GM23338 (cell line): ENCODE measurements at regions not wholly inside any gene's neighbourhood (a gene's known extent, or its start where the extent isn't known, plus 50 kb on each side); places are given as distances from the start of the nearest gene placed in this dataset.

Source experiments
- ATAC-seq: fragments of 200-7000 bp; cut with Tn5 transposase; 3 replicates; pipeline ENCODE4 v1.9.1; 2020
- DNase-seq: peaks from one replicate; pipeline ENCODE4 v3.0.0-alpha.2; 2015; ENCODE audit warnings: low spot score
- H2AFZ ChIP-seq: fragments of 200-600 bp; sonication (generic); 2 replicates; pipeline ENCODE4 v1.8.0; 2016; ENCODE audit warnings: antibody characterized with exemption, mild to moderate bottlenecking, moderate library complexity
- H3F3A ChIP-seq: fragments of 200-600 bp; sonication (generic); replicated peaks from 2 replicates; pipeline ENCODE4 v1.8.0; 2017; ENCODE audit warnings: antibody characterized with exemption, mixed run types, low read depth
- H3K27ac ChIP-seq: fragments of 200-600 bp; sonication (generic); 2 replicates; pipeline ENCODE4 v1.6.1; 2016; ENCODE audit warnings: low read depth
- H3K27me3 ChIP-seq: fragments of 200-600 bp; sonication (generic); 2 replicates; pipeline ENCODE4 v1.8.0; 2016; ENCODE audit warnings: mild to moderate bottlenecking, mixed run types, moderate library complexity; ENCODE audit not compliant: insufficient read depth
- H3K36me3 ChIP-seq: fragments of 200-600 bp; sonication (generic); 2 replicates; pipeline ENCODE4 v1.8.0; 2016; ENCODE audit warnings: mild to moderate bottlenecking; ENCODE audit not compliant: insufficient read depth
- H3K4me1 ChIP-seq: fragments of 200-600 bp; sonication (generic); 2 replicates; pipeline ENCODE4 v1.8.0; 2016; ENCODE audit warnings: mild to moderate bottlenecking, moderate library complexity; ENCODE audit not compliant: insufficient read depth
- H3K4me2 ChIP-seq: fragments of 200-600 bp; sonication (generic); 2 replicates; pipeline ENCODE4 v1.7.1; 2017; ENCODE audit warnings: mixed run types
- H3K4me3 ChIP-seq: fragments of 200-600 bp; sonication (generic); 2 replicates; pipeline ENCODE4 v1.6.1; 2016; ENCODE audit warnings: mixed run types
- H3K79me2 ChIP-seq: fragments of 200-600 bp; sonication (generic); replicated peaks from 2 replicates; pipeline ENCODE4 v1.8.0; 2017; ENCODE audit warnings: mild to moderate bottlenecking; ENCODE audit not compliant: insufficient read depth
- H3K9me2 ChIP-seq: fragments of 200-600 bp; sonication (generic); 2 replicates; pipeline ENCODE4 v1.8.0; 2017; ENCODE audit not compliant: insufficient read depth
- H4K20me1 ChIP-seq: fragments of 200-600 bp; sonication (generic); replicated peaks from 2 replicates; pipeline ENCODE4 v1.8.0; 2017; ENCODE audit warnings: mild to moderate bottlenecking; ENCODE audit not compliant: insufficient read depth
- H3K27ac Mint-ChIP-seq: 2 replicates; pipeline ENCODE4 v1.8.0; 2020; ENCODE audit warnings: inconsistent platforms, mild to moderate bottlenecking, moderate library complexity, mixed read lengths
- H3K27me3 Mint-ChIP-seq: 3 replicates; pipeline ENCODE4 v1.8.0; 2022; ENCODE audit warnings: low read depth, mild to moderate bottlenecking, moderate library complexity, mixed read lengths, inconsistent platforms; ENCODE audit not compliant: insufficient read depth, poor library complexity
- H3K36me3 Mint-ChIP-seq: 3 replicates; pipeline ENCODE4 v1.8.0; 2021; ENCODE audit warnings: low read depth, mild to moderate bottlenecking, inconsistent platforms, moderate library complexity, mixed read lengths
- H3K4me1 Mint-ChIP-seq: 3 replicates; pipeline ENCODE4 v1.8.0; 2020; ENCODE audit warnings: mild to moderate bottlenecking, inconsistent platforms, mixed read lengths
- H3K4me3 Mint-ChIP-seq: 3 replicates; pipeline ENCODE4 v1.8.0; 2021; ENCODE audit warnings: moderate library complexity, mild to moderate bottlenecking, inconsistent platforms, mixed read lengths
- H3K9me3 Mint-ChIP-seq: 3 replicates; pipeline ENCODE4 v1.8.0; 2020; ENCODE audit warnings: moderate library complexity, mild to moderate bottlenecking, inconsistent platforms, mixed read lengths
- CREB1 ChIP-seq: fragments of 250-450 bp; sonication (Bioruptor Pico); IDR thresholded peaks from 2 replicates; pipeline ENCODE4 v1.5.0; 2020; ENCODE audit warnings: low read depth, mild to moderate bottlenecking, moderate library complexity
- EZH2 ChIP-seq: fragments of 200-600 bp; sonication (generic); IDR thresholded peaks from one replicate; pipeline ENCODE4 v1.8.0; 2017; ENCODE audit warnings: antibody characterized with exemption, mild to moderate bottlenecking, low read depth; ENCODE audit not compliant: unreplicated experiment
- EZH2phosphoT487 ChIP-seq: fragments of 200-600 bp; sonication (generic); IDR thresholded peaks from one replicate; pipeline ENCODE4 v1.8.1; 2018; ENCODE audit warnings: antibody characterized with exemption; ENCODE audit not compliant: unreplicated experiment
- REST ChIP-seq: IDR thresholded peaks from one replicate; pipeline ENCODE4 v1.6.1; 2018; ENCODE audit warnings: antibody characterized with exemption; ENCODE audit not compliant: unreplicated experiment
- STAT1 ChIP-seq: IDR thresholded peaks from one replicate; pipeline ENCODE4 v1.6.1; 2016; ENCODE audit warnings: antibody characterized with exemption; ENCODE audit not compliant: unreplicated experiment
- ZNF114 ChIP-seq: fragments of 250-450 bp; sonication (Bioruptor Pico); IDR thresholded peaks from 2 replicates; pipeline ENCODE4 v1.5.0; 2020; ENCODE audit warnings: mild to moderate bottlenecking, moderate library complexity
- ZNF462 ChIP-seq: fragments of 250-450 bp; sonication (Bioruptor Pico); IDR thresholded peaks from 2 replicates; pipeline ENCODE4 v1.5.0; 2020; ENCODE audit warnings: mild to moderate bottlenecking, moderate library complexity

- no peak for TF ChIP-seq EZH2phosphoT487
- TF ChIP-seq EZH2, result no peak
- TF ChIP-seq CREB1 (CRISPR knock-in tag), result no peak
These were observed 60.5 kb upstream of the KLF7 start (continued) for GRCh38 chr2:207226243-207226642.

GRCh38 chr2:207226671-207227061 is 60.9 kb upstream of the KLF7 start:
- Mint-ChIP-seq H3K27ac (peak overlapping the region; percentile 89; the same call in 1 of the 2 replicates), H3K36me3 (no peaks in the 10 kb centered on the region), H3K4me1 (peaks cover 74% of the 10 kb centered on the region), H3K9me3 (no peaks in the 10 kb centered on the region), H3K4me3 (peak overlapping the region; percentile 57; the same call in 2 of the 3 replicates), H3K27me3 (peaks cover 16% of the 10 kb centered on the region)
- DNase-seq (no peak), ATAC-seq (no peak; the same call in 2 of the 3 replicates)
- Histone ChIP-seq H4K20me1 (no peaks in the 10 kb centered on the region), H3K27me3 (no peaks in the 10 kb centered on the region), H3K9me2 (no peaks in the 10 kb centered on the region), H2AFZ (peak overlapping the region; percentile 84), H3K27ac (peak overlapping the region; percentile 48), H3K4me3 (peak overlapping the region; percentile 18), H3K36me3 (no peaks in the 10 kb centered on the region), H3F3A (peaks cover 5% of the 10 kb centered on the region), H3K79me2 (no peaks in the 10 kb centered on the region), H3K4me1 (peaks cover 43% of the 10 kb centered on the region), H3K4me2 (peak overlapping the region; percentile 67)
- TF ChIP-seq EZH2, result no peak
- no peak for TF ChIP-seq ZNF462
- TF ChIP-seq CREB1 (CRISPR knock-in tag), result no peak
- TF ChIP-seq STAT1, result no peak
- no peak for TF ChIP-seq ZNF114 (CRISPR knock-in tag)
- no peak for TF ChIP-seq REST
